ENCODE measurements at regions not wholly inside any gene's neighbourhood (a gene's known extent, or its start where the extent isn't known, plus 50 kb on each side); places are given as distances from the start of the nearest gene placed in this dataset.

GRCh38 chr18:22628795-22629510 lies 211.2 kb upstream of the CTAGE1 start:
- no peak for TF ChIP-seq POLR2AphosphoS5 (IDR thresholded peaks at IDR 0.05; ENCODE audit: low read depth, low read length)
- TF ChIP-seq TAF1 (IDR thresholded peaks at IDR 0.05; ENCODE audit: borderline replicate concordance, insufficient read depth, low read length): no peak
- TF ChIP-seq FOXP2 (optimal IDR thresholded peaks at IDR 0.05; ENCODE audit: borderline replicate concordance, extremely low read depth, extremely low read length, insufficient read depth): no peak
